GM06990 (cell line): ENCODE measurements at regions not wholly inside any gene's neighbourhood (a gene's known extent, or its start where the extent isn't known, plus 50 kb on each side); places are given as distances from the start of the nearest gene placed in this dataset.

Experiments
- DNase-seq: peaks from one replicate; pipeline ENCODE4 v3.0.0-alpha.2; 2011; ENCODE audit not compliant: insufficient read length; ENCODE audit errors: extremely low read depth
- H3K27me3 ChIP-seq: replicated peaks from 2 replicates; pipeline ENCODE4 v1.6.0; 2011; ENCODE audit warnings: low read length; ENCODE audit not compliant: control insufficient read depth, insufficient read depth
- H3K36me3 ChIP-seq: 2 replicates; pipeline ENCODE4 v1.5.1; 2011; ENCODE audit warnings: low read length; ENCODE audit not compliant: control insufficient read depth, insufficient read depth
- H3K4me3 ChIP-seq: replicated peaks from 2 replicates; pipeline ENCODE4 v1.5.1; 2011; ENCODE audit warnings: low read depth, mild to moderate bottlenecking, control low read depth, low read length
- CTCF ChIP-seq: IDR thresholded peaks from 2 replicates; pipeline ENCODE4 v1.5.1; 2011; ENCODE audit warnings: low read length, control low read depth, mild to moderate bottlenecking, inconsistent platforms; ENCODE audit not compliant: insufficient read depth, poor library complexity, severe bottlenecking

- no peaks in the 10 kb centered on the region for H3K27me3 ChIP-seq
- no peak for DNase-seq
- TF ChIP-seq CTCF, result no peak
These were observed 214.3 kb downstream of the NFKBIZ start for GRCh38 chr3:102063572-102063971.

GRCh38 chr3:102066470-102066869 is 217.2 kb downstream of the NFKBIZ start:
- no peaks in the 10 kb centered on the region for H3K36me3 ChIP-seq
- no peaks in the 10 kb centered on the region for H3K27me3 ChIP-seq
- no peak for TF ChIP-seq CTCF
- no peak for DNase-seq
- H3K4me3 ChIP-seq, result no peak overlapping the region

More at GRCh38 chr3:102063572-102063971, 214.3 kb downstream of the NFKBIZ start:
- H3K4me3 ChIP-seq, result no peak overlapping the region
- H3K36me3 ChIP-seq, result no peaks in the 10 kb centered on the region

GRCh38 chr3:102068327-102068726 is 219.0 kb downstream of the NFKBIZ start:
- no peak for DNase-seq
- H3K36me3 ChIP-seq, result no peaks in the 10 kb centered on the region
- no peaks in the 10 kb centered on the region for H3K27me3 ChIP-seq
- no peak for TF ChIP-seq CTCF
- H3K4me3 ChIP-seq, result no peak overlapping the region

- no peaks in the 10 kb centered on the region for H3K27me3 ChIP-seq
- no peak for TF ChIP-seq CTCF
- H3K4me3 ChIP-seq, result no peak overlapping the region
- H3K36me3 ChIP-seq, result no peaks in the 10 kb centered on the region
- no peak for DNase-seq
These were observed 219.4 kb downstream of the NFKBIZ start for GRCh38 chr3:102068736-102069135.

GRCh38 chr3:102069211-102069662 is 219.9 kb downstream of the NFKBIZ start:
- TF ChIP-seq CTCF, result no peak
- Histone ChIP-seq H3K27me3 (no peaks in the 10 kb centered on the region), H3K4me3 (no peak overlapping the region), H3K36me3 (no peaks in the 10 kb centered on the region)
- DNase-seq, result no peak

- H3K36me3 ChIP-seq, result no peaks in the 10 kb centered on the region
- H3K27me3 ChIP-seq, result no peaks in the 10 kb centered on the region
- TF ChIP-seq CTCF, result no peak
- no peak overlapping the region for H3K4me3 ChIP-seq
- no peak for DNase-seq
These were observed 225.6 kb downstream of the NFKBIZ start for GRCh38 chr3:102074946-102075345.
